Testis (tissue), 2 donors: ENCODE measurements at regions not wholly inside any gene's neighbourhood (a gene's known extent, or its start where the extent isn't known, plus 50 kb on each side); places are given as distances from the start of the nearest gene placed in this dataset.

ENCODE experiments used
- DNase-seq: peaks from one replicate; pipeline ENCODE4 v3.0.0-alpha.2; 2019
- H3K27ac ChIP-seq, 2 donors: fragments of 200-600 bp; sonication (generic); one replicate each; pipeline ENCODE4 v1.5.1; 2019
- H3K27me3 ChIP-seq: fragments of 200-600 bp; sonication (generic); one replicate; pipeline ENCODE4 v1.5.1; 2019
- H3K36me3 ChIP-seq: fragments of 200-600 bp; sonication (generic); one replicate; pipeline ENCODE4 v1.5.1; 2017; ENCODE audit warnings: low read depth; ENCODE audit errors: missing control alignments
- H3K4me1 ChIP-seq: fragments of 200-600 bp; sonication (generic); one replicate; pipeline ENCODE4 v1.5.1; 2019
- H3K4me3 ChIP-seq, 2 donors: fragments of 200-600 bp; sonication (generic); one replicate each; pipeline ENCODE4 v1.5.1; 2017 to 2019
- H3K9me3 ChIP-seq: fragments of 200-600 bp; sonication (generic); one replicate; pipeline ENCODE4 v1.5.1; 2017
- POLR2A ChIP-seq: fragments of 450-650 bp; IDR thresholded peaks from one replicate; pipeline ENCODE4 v1.6.1; 2017; ENCODE audit warnings: antibody characterized with exemption, mild to moderate bottlenecking, moderate library complexity
- WGBS, 2 donors: methylation state at CpG; one replicate each; pipeline ENCODE4 v1.1.5; 2018; 5-methylcytosine and 5-hydroxymethylcytosine counted together
- intact Hi-C: fragments of 100-400 bp; cut with DNase I; formaldehyde crosslinking; loops from one replicate; pipeline ENCODE4 v1.15.1; 2023; ENCODE audit warnings: low total_unique reads
- TF ChIP-seq, protein P1 (sequence below), 3 experiments: fragments of 450-650 bp in 2 of 3; fragments of 200-600 bp in 1 of 3; sonication (generic) in 1 of 3; IDR thresholded peaks; one replicate each; pipeline ENCODE4 v1.5.1; 2016 to 2019; ENCODE audit warnings: antibody characterized with exemption in 3 of 3, mild to moderate bottlenecking in 2 of 3, moderate library complexity in 1 of 3

DNA sequence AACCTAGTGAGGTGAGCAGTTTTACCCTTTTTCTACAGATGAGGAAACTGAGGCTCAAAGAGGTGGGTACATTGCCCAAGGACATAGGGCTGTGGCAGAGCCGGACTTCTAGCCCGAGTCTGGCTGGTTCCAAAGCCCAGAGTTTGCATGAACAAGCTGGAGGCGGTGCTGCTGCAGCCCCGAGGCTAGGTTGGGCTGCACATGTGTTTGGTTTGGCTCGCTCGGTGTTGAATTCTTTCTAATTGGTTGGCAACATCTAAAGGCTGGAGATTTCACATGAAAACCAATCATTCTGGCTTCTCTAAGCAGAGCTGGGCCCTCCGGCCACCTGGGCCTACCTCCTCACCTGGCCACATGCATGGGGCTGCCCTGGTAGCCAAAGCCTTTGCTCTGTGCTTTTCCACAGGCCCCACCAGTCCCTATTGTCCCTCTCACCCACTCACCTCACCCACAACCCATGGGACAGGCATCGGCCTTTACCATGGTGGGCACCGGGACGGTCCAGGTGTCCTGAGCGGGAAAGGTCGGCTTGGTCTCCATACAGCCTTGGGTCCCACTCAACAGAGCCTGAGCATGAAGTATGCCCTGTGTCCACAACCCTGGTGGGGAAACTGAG lies 262.3 kb downstream of the NSG2 start:
- H3K27me3 ChIP-seq: no peaks in the 10 kb centered on the region
- no peaks in the 10 kb centered on the region for H3K9me3 ChIP-seq
- 66 to 79% methylated on average over 11 to 12 of the region's 12 CpGs for WGBS, 2 donors

DNA sequence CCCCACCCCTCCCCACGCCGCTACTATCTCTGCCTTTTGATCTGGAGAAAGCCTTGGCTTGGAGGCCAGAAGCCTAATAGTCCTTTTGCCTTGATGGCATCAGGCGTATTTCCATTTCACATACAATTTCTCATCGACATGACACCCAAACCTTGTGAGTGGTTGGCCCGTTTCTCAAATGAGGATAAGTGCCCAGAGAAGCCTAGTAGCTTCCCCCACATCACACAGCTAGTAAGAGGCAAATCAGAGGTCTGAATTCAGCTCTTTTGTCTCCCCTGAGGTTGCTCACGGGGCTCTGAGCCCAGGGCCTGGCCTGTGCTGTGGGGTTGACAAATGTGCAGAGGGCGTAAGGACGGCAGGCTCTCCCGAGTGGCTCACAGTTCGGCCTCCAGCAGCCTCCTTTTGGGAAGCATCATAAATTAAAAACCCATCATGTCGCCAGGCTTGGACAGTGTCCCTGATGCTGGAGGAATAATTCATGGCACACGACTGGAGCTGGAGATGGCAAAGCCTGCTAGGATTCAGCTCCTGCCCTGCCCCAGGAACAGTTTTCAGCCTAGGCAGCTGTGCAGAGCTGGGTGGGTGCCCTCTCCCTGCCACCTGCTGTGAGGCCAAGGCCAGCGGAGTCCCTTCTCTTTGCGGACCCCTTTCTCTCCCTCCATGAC lies 263.8 kb downstream of the NSG2 start:
- no peak overlapping the region for H3K4me3 ChIP-seq
- no peaks in the 10 kb centered on the region for H3K36me3 ChIP-seq
- intact Hi-C loops: no loop called here
- DNase-seq: no peak
- TF ChIP-seq, protein P1, sequence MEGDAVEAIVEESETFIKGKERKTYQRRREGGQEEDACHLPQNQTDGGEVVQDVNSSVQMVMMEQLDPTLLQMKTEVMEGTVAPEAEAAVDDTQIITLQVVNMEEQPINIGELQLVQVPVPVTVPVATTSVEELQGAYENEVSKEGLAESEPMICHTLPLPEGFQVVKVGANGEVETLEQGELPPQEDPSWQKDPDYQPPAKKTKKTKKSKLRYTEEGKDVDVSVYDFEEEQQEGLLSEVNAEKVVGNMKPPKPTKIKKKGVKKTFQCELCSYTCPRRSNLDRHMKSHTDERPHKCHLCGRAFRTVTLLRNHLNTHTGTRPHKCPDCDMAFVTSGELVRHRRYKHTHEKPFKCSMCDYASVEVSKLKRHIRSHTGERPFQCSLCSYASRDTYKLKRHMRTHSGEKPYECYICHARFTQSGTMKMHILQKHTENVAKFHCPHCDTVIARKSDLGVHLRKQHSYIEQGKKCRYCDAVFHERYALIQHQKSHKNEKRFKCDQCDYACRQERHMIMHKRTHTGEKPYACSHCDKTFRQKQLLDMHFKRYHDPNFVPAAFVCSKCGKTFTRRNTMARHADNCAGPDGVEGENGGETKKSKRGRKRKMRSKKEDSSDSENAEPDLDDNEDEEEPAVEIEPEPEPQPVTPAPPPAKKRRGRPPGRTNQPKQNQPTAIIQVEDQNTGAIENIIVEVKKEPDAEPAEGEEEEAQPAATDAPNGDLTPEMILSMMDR (IDR thresholded peaks at IDR 0.05): no peak
- H3K9me3 ChIP-seq: no peaks in the 10 kb centered on the region
- 89% methylated on average over 7 to 14 of the region's 14 CpGs for WGBS, 2 donors
- peaks cover 7% of the 10 kb centered on the region for H3K4me1 ChIP-seq
- H3K27ac ChIP-seq: no peak overlapping the region
- H3K27me3 ChIP-seq: no peaks in the 10 kb centered on the region

More for the DNA sequence above, 262.3 kb downstream of the NSG2 start:
- Histone ChIP-seq H3K4me1 (peaks cover 7% of the 10 kb centered on the region), H3K4me3 (no peak overlapping the region), H3K27ac (no peak overlapping the region), H3K36me3 (no peaks in the 10 kb centered on the region)
- intact Hi-C loops: no loop called here
- TF ChIP-seq, protein P1 (IDR thresholded peaks at IDR 0.05): no peak
- TF ChIP-seq POLR2A: no peak
- no peak for DNase-seq

DNA sequence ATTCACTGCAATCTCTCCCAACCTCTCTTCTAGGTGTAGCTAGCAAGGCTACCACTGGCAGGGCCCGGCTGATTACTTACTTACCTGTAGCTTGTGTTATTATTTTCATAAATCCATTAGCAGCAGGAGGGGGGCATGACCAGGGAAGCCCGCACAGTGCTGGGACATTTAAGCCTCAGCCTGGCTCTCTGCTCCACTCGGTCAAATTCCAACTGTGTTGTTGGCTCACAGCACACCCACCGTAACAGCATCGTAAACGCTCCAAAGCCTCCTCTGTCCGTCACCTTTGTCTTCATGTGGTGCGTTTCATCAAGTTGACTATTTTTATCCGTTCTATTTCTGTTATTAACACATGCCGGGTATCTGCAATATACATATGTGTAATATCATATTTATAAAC lies 264.7 kb downstream of the NSG2 start:
- H3K36me3 ChIP-seq: no peaks in the 10 kb centered on the region
- WGBS, 2 donors: 68 to 82% methylated on average over 9 to 10 of the region's 10 CpGs
- intact Hi-C loops: loop anchor here (5.0 kb wide), 1 partner anchor 263 kb away; the partner anchor contains the start of gene NSG2
- peaks cover 7% of the 10 kb centered on the region for H3K4me1 ChIP-seq
- H3K4me3 ChIP-seq: no peak overlapping the region
- no peaks in the 10 kb centered on the region for H3K27me3 ChIP-seq
- H3K9me3 ChIP-seq: no peaks in the 10 kb centered on the region
- no peak overlapping the region for H3K27ac ChIP-seq
- TF ChIP-seq, protein P1 (IDR thresholded peaks at IDR 0.05): no peak
- no peak for TF ChIP-seq POLR2A
- no peak for DNase-seq

DNA sequence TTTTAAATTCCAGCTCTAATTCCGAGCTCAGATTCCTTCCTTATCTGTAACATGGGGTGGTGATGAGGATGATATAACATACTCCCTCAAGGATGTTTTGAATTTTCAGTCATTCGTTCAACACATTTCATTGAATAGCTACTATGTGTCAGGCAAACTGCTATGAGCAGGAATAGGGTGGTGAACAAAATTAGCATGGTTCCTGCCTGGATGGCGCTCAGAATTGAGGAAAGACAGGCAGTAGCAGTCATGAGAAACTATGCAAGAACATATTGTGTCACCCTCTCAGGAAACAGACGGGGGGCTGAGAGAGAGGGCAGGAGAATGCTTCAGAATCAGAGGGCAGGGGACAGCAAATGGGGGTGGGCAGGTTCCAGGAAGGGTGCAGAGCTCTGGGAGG lies 265.2 kb downstream of the NSG2 start:
- H3K36me3 ChIP-seq: no peaks in the 10 kb centered on the region
- H3K27me3 ChIP-seq: no peaks in the 10 kb centered on the region
- no peak overlapping the region for H3K27ac ChIP-seq
- no peak for DNase-seq
- no peak overlapping the region for H3K4me3 ChIP-seq
- 55 to 70% methylated on average over 4 of the region's 4 CpGs for WGBS, 2 donors
- H3K9me3 ChIP-seq: no peaks in the 10 kb centered on the region
- TF ChIP-seq, protein P1 (IDR thresholded peaks at IDR 0.05): no peak
- no peak for TF ChIP-seq POLR2A
- H3K4me1 ChIP-seq: peaks cover 7% of the 10 kb centered on the region
- intact Hi-C loops: loop anchor here (5.0 kb wide), 1 partner anchor 263 kb away; the partner anchor contains the start of gene NSG2
